ENCODE measurements at regions not wholly inside any gene's neighbourhood (a gene's known extent, or its start where the extent isn't known, plus 50 kb on each side); places are given as distances from the start of the nearest gene placed in this dataset.
"Not testable (repeated sequence)": the region's sequence is repeated elsewhere in the genome, so short reads cannot be mapped to it uniquely, and the experiment has no call there.

DNA sequence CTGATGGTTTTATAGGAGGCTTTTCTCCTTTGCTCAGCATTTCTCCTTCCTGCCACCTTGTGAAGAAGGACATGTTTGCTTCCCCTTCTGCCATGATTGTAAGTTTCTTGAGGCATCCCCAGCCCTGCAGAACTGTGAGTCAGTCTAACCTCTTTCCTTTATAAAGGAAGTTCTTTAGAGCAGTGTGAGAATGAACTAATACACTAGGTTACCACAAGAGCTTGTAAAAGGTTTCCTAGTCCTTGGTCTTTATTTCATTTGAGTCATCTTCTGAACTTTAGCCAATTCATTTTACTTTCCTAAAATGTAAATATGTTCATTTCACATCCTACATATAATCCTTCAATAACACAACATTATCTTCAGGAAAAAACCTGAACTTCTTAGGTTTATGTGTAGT is 365.3 kb downstream of the HHIPL2 start:
- H3K4me2 ChIP-seq (ENCODE audit: insufficient read depth, low read length), result no peak overlapping the region
- TF ChIP-seq, protein P1, sequence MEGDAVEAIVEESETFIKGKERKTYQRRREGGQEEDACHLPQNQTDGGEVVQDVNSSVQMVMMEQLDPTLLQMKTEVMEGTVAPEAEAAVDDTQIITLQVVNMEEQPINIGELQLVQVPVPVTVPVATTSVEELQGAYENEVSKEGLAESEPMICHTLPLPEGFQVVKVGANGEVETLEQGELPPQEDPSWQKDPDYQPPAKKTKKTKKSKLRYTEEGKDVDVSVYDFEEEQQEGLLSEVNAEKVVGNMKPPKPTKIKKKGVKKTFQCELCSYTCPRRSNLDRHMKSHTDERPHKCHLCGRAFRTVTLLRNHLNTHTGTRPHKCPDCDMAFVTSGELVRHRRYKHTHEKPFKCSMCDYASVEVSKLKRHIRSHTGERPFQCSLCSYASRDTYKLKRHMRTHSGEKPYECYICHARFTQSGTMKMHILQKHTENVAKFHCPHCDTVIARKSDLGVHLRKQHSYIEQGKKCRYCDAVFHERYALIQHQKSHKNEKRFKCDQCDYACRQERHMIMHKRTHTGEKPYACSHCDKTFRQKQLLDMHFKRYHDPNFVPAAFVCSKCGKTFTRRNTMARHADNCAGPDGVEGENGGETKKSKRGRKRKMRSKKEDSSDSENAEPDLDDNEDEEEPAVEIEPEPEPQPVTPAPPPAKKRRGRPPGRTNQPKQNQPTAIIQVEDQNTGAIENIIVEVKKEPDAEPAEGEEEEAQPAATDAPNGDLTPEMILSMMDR (IDR thresholded peaks at IDR 0.05; ENCODE audit: extremely low read depth, low read depth, low read length), result no peak
- no peaks in the 10 kb centered on the region for H4K20me1 ChIP-seq (ENCODE audit: insufficient read depth, low read length)
- no peaks in the 10 kb centered on the region for H3K36me3 ChIP-seq (ENCODE audit: insufficient read depth, low read length)
- DNase-seq (ENCODE audit: insufficient read length, low spot score, missing footprints), result peak; percentile 73
- H2AFZ ChIP-seq (ENCODE audit: low read length), result no peak overlapping the region
- H3K4me3 ChIP-seq (ENCODE audit: insufficient read depth, low read length), result no peak overlapping the region
- H3K4me1 ChIP-seq (ENCODE audit: insufficient read depth, low read length), result peaks cover under 1% of the 10 kb centered on the region
- no peak overlapping the region for H3K27ac ChIP-seq (ENCODE audit: low read depth, low read length)
- H3K27me3 ChIP-seq (ENCODE audit: insufficient read depth, low read length), result no peaks in the 10 kb centered on the region
- no peaks in the 10 kb centered on the region for H3K79me2 ChIP-seq (ENCODE audit: insufficient read depth, low read length)
- no peaks in the 10 kb centered on the region for H3K9me3 ChIP-seq (ENCODE audit: low read depth, low read length)

DNA sequence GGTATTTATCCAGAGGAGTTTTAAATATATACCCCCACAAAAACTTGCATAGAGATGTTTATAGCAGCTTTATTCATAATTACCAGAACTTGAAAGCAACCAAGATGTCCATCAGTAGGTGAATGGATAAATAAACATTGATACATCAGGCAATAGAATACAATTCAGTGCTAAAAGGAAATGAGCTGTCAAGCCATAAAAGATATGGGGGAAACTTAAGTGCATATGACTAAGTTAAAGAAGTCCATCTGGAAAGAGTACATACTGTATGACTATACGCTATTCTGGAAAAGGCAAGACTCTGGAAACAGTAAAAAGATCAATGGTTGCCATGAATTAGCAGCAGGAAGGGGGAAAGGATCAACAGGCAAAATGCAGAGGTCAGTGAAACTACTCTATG is 366.7 kb downstream of the HHIPL2 start:
- Histone ChIP-seq H3K27ac (ENCODE audit: low read depth, low read length) (no peak overlapping the region), H3K27me3 (ENCODE audit: insufficient read depth, low read length) (no peaks in the 10 kb centered on the region), H3K79me2 (ENCODE audit: insufficient read depth, low read length) (no peaks in the 10 kb centered on the region), H2AFZ (ENCODE audit: low read length) (no peak overlapping the region), H3K4me1 (ENCODE audit: insufficient read depth, low read length) (no peaks in the 10 kb centered on the region), H3K4me2 (ENCODE audit: insufficient read depth, low read length) (no peak overlapping the region), H4K20me1 (ENCODE audit: insufficient read depth, low read length) (no peaks in the 10 kb centered on the region), H3K4me3 (ENCODE audit: insufficient read depth, low read length) (no peak overlapping the region), H3K36me3 (ENCODE audit: insufficient read depth, low read length) (no peaks in the 10 kb centered on the region), H3K9me3 (ENCODE audit: low read depth, low read length) (no peaks in the 10 kb centered on the region)
- no peak for DNase-seq (ENCODE audit: insufficient read length, low spot score, missing footprints)
- TF ChIP-seq, protein P1 (IDR thresholded peaks at IDR 0.05; ENCODE audit: extremely low read depth, low read depth, low read length), result no peak

DNA sequence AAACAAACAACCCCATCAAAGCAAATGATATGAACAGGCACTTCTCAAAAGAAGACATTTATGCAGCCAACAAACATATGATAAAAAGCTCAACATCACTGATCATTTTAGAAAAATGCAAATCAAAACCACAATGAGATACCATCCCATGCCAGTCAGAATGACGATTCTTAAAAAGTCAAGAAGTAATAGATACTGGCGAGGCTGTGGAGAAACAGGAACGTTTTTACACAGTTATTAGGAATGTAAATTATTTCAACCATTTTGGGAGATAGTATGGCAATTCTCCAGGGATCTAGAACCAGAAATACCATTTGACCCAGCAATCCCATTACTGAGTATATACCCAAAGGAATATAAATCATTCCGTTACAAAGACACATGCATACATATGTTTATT is 370.4 kb downstream of the HHIPL2 start:
- peak overlapping the region; percentile 61 for H3K27ac ChIP-seq (ENCODE audit: low read depth, low read length)
- H3K79me2 ChIP-seq (ENCODE audit: insufficient read depth, low read length); H3K9me3 ChIP-seq (ENCODE audit: low read depth, low read length); H3K4me2 ChIP-seq (ENCODE audit: insufficient read depth, low read length); H2AFZ ChIP-seq (ENCODE audit: low read length); H3K4me1 ChIP-seq (ENCODE audit: insufficient read depth, low read length); H3K4me3 ChIP-seq (ENCODE audit: insufficient read depth, low read length); H3K36me3 ChIP-seq (ENCODE audit: insufficient read depth, low read length); H3K27me3 ChIP-seq (ENCODE audit: insufficient read depth, low read length); DNase-seq (ENCODE audit: insufficient read length, low spot score, missing footprints); H4K20me1 ChIP-seq (ENCODE audit: insufficient read depth, low read length): not testable (repeated sequence)

DNA sequence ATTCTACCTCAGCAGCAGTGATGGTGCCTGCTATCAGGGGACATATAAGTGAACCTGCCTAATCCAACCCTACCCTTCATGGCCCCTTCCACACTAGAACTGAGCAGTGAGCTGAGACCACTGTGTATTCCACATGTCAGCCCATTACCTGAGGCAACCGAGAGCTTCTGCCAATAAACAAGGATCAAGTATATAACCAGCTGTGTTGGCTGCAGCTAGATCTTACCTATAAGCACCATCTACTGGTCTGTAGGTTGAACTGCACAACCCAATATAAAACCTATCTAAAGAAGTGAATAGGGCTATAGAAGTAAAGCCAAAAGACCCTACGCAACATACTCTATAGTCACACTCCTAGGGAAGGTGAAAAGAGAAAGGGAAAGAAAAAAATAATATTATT is 376.9 kb downstream of the HHIPL2 start:
- no peak overlapping the region for H3K4me3 ChIP-seq (ENCODE audit: insufficient read depth, low read length)
- H3K4me1 ChIP-seq (ENCODE audit: insufficient read depth, low read length), result peaks cover 22% of the 10 kb centered on the region
- no peaks in the 10 kb centered on the region for H4K20me1 ChIP-seq (ENCODE audit: insufficient read depth, low read length)
- H3K4me2 ChIP-seq (ENCODE audit: insufficient read depth, low read length), result no peak overlapping the region
- peak; percentile 77 for DNase-seq (ENCODE audit: insufficient read length, low spot score, missing footprints)
- H2AFZ ChIP-seq (ENCODE audit: low read length), result no peak overlapping the region
- no peak overlapping the region for H3K27ac ChIP-seq (ENCODE audit: low read depth, low read length)
- TF ChIP-seq, protein P1 (IDR thresholded peaks at IDR 0.05; ENCODE audit: extremely low read depth, low read depth, low read length), result peak; percentile 69
- H3K36me3 ChIP-seq (ENCODE audit: insufficient read depth, low read length), result no peaks in the 10 kb centered on the region
- no peaks in the 10 kb centered on the region for H3K79me2 ChIP-seq (ENCODE audit: insufficient read depth, low read length)
- H3K9me3 ChIP-seq (ENCODE audit: low read depth, low read length), result no peaks in the 10 kb centered on the region
- H3K27me3 ChIP-seq (ENCODE audit: insufficient read depth, low read length), result no peaks in the 10 kb centered on the region
